Esophagus muscularis mucosa (tissue), 4 donors: ENCODE measurements at regions not wholly inside any gene's neighbourhood (a gene's known extent, or its start where the extent isn't known, plus 50 kb on each side); places are given as distances from the start of the nearest gene placed in this dataset.

Experiments used
- DNase-seq: peaks from one replicate; pipeline ENCODE4 v3.0.0-alpha.2; 2017; ENCODE audit errors: extremely low spot score
- H3K27ac ChIP-seq, 4 donors: fragments of 200-600 bp; sonication (generic); replicated peaks in 1 of 4; 1 replicate in 3 of 4; 2 replicates in 1 of 4; pipeline ENCODE4 v1.5.1; 2016 to 2019; ENCODE audit warnings: mild to moderate bottlenecking in 1 of 4
- H3K27me3 ChIP-seq, 4 donors: fragments of 200-600 bp; sonication (generic); one replicate each; pipeline versions ENCODE4 v1.5.1 to v1.6.0; 2016 to 2019
- H3K36me3 ChIP-seq, 4 donors: fragments of 200-600 bp; sonication (generic); one replicate each; pipeline ENCODE4 v1.5.1; 2016 to 2019
- H3K4me1 ChIP-seq, 4 donors: fragments of 200-600 bp; sonication (generic); one replicate each; pipeline ENCODE4 v1.5.1; 2016 to 2019
- H3K4me3 ChIP-seq, 4 donors: fragments of 200-600 bp; sonication (generic); 1 replicate in 2 of 4; 2 replicates in 2 of 4; pipeline ENCODE4 v1.5.1; 2016 to 2019; ENCODE audit warnings: mild to moderate bottlenecking in 4 of 4, moderate library complexity in 1 of 4
- H3K9me3 ChIP-seq, 4 donors: fragments of 200-600 bp; sonication (generic); 1 replicate in 3 of 4; 2 replicates in 1 of 4; pipeline ENCODE4 v1.5.1; 2016 to 2019
- CTCF ChIP-seq, 3 experiments: fragments of 200-600 bp in 2 of 3; fragments of 450-650 bp in 1 of 3; sonication (generic) in 2 of 3; IDR thresholded peaks; one replicate each; pipeline ENCODE4 v1.5.1; 2017 to 2019; ENCODE audit warnings: antibody characterized with exemption in 3 of 3, mild to moderate bottlenecking in 2 of 3, moderate library complexity in 1 of 3
- EP300 ChIP-seq: sonication (generic); formaldehyde crosslinking; IDR thresholded peaks from one replicate; pipeline ENCODE4 v1.6.1; 2017; ENCODE audit warnings: antibody characterized with exemption
- POLR2A ChIP-seq: fragments of 450-650 bp; IDR thresholded peaks from one replicate; pipeline ENCODE4 v1.6.1; 2017; ENCODE audit warnings: antibody characterized with exemption, moderate library complexity, mild to moderate bottlenecking, low read depth
- POLR2AphosphoS5 ChIP-seq, 2 donors: sonication (generic); formaldehyde crosslinking; IDR thresholded peaks; one replicate each; pipeline ENCODE4 v1.6.1; 2017; ENCODE audit warnings: antibody characterized with exemption in 2 of 2
- WGBS: methylation state at CpG from one replicate; pipeline ENCODE4 v1.1.5; 2018; 5-methylcytosine and 5-hydroxymethylcytosine counted together
- intact Hi-C: fragments of 100-400 bp; cut with DNase I; formaldehyde crosslinking; loops from one replicate; pipeline ENCODE4 v1.15.1; 2023

GRCh38 chr2:65636813-65637483 lies 204.5 kb upstream of the SPRED2 start:
- H3K4me3 ChIP-seq, result no peak overlapping the region
- no peak overlapping the region for H3K27ac ChIP-seq
- H3K4me1 ChIP-seq, result peaks cover 0 to 20% (median 19%) of the 10 kb centered on the region in 4 donors
- TF ChIP-seq EP300, result no peak
- TF ChIP-seq CTCF (IDR thresholded peaks at IDR 0.05), result no peak
- no peak for TF ChIP-seq POLR2A
- TF ChIP-seq POLR2AphosphoS5 (IDR thresholded peaks at IDR 0.05), result no peak
- WGBS, result 69% methylated on average over 7 of the region's 7 CpGs
- intact Hi-C loops, result no loop called here
- no peak for DNase-seq
- no peaks in the 10 kb centered on the region for H3K36me3 ChIP-seq
- no peaks in the 10 kb centered on the region for H3K9me3 ChIP-seq
- no peaks in the 10 kb centered on the region for H3K27me3 ChIP-seq

GRCh38 chr2:65636024-65636423 lies 203.6 kb upstream of the SPRED2 start:
- intact Hi-C loops, result no loop called here
- Histone ChIP-seq H3K27me3 (no peaks in the 10 kb centered on the region), H3K27ac (no peak overlapping the region), H3K4me1 (peaks cover 0 to 20% (median 19%) of the 10 kb centered on the region in 4 donors), H3K36me3 (no peaks in the 10 kb centered on the region), H3K9me3 (no peaks in the 10 kb centered on the region), H3K4me3 (no peak overlapping the region)
- WGBS, result 84% methylated on average over 2 of the region's 2 CpGs
- DNase-seq, result no peak
- TF ChIP-seq EP300 (no peak), POLR2A (no peak), CTCF (IDR thresholded peaks at IDR 0.05) (no peak), POLR2AphosphoS5 (IDR thresholded peaks at IDR 0.05) (no peak)

GRCh38 chr2:65634304-65634703 lies 201.9 kb upstream of the SPRED2 start:
- no peak for TF ChIP-seq CTCF (IDR thresholded peaks at IDR 0.05)
- TF ChIP-seq POLR2AphosphoS5 (IDR thresholded peaks at IDR 0.05), result no peak
- TF ChIP-seq POLR2A, result no peak
- TF ChIP-seq EP300, result no peak
- Histone ChIP-seq H3K36me3 (no peaks in the 10 kb centered on the region), H3K9me3 (no peaks in the 10 kb centered on the region), H3K4me1 (peaks cover 0 to 6% (median 5%) of the 10 kb centered on the region in 4 donors), H3K27me3 (no peaks in the 10 kb centered on the region), H3K27ac (no peak overlapping the region), H3K4me3 (no peak overlapping the region)
- peak; percentile 39 for DNase-seq
- intact Hi-C loops, result no loop called here
- 93% methylated on average over 4 of the region's 4 CpGs for WGBS

- peak; percentile 80 for DNase-seq
- no peaks in the 10 kb centered on the region for H3K27me3 ChIP-seq
- no peaks in the 10 kb centered on the region for H3K4me1 ChIP-seq
- peaks cover 0 to 7% (median 0%) of the 10 kb centered on the region in 4 donors for H3K9me3 ChIP-seq
- intact Hi-C loops, result no loop called here
- 55% methylated on average over 3 of the region's 3 CpGs for WGBS
- H3K4me3 ChIP-seq, result no peak overlapping the region
- H3K36me3 ChIP-seq, result no peaks in the 10 kb centered on the region
- TF ChIP-seq POLR2A, result no peak
- peak; percentile 34 to 55 for TF ChIP-seq POLR2AphosphoS5 (IDR thresholded peaks at IDR 0.05)
- TF ChIP-seq EP300, result no peak
- H3K27ac ChIP-seq, result no peak overlapping the region
Measured at GRCh38 chr2:65630643-65631042, 198.2 kb upstream of the SPRED2 start.

- no peak for DNase-seq
- Histone ChIP-seq H3K9me3 (peaks cover 0 to 7% (median 0%) of the 10 kb centered on the region in 4 donors), H3K4me3 (no peak overlapping the region), H3K4me1 (no peaks in the 10 kb centered on the region), H3K36me3 (no peaks in the 10 kb centered on the region), H3K27ac (no peak overlapping the region), H3K27me3 (no peaks in the 10 kb centered on the region)
- intact Hi-C loops, result no loop called here
- WGBS, result 85% methylated on average over 2 of the region's 2 CpGs
- no peak for TF ChIP-seq POLR2AphosphoS5 (IDR thresholded peaks at IDR 0.05)
- TF ChIP-seq EP300, result no peak
- TF ChIP-seq CTCF (IDR thresholded peaks at IDR 0.05), result no peak
- TF ChIP-seq POLR2A, result no peak
Measured at GRCh38 chr2:65628156-65628555, 195.8 kb upstream of the SPRED2 start.
